Endodermal cell (in vitro differentiated cells): ENCODE measurements at regions not wholly inside any gene's neighbourhood (a gene's known extent, or its start where the extent isn't known, plus 50 kb on each side); places are given as distances from the start of the nearest gene placed in this dataset.

Source experiments
- DNase-seq: peaks from one replicate; pipeline ENCODE4 v3.0.0-alpha.2; 2017
- H3K27ac ChIP-seq: 2 replicates; pipeline ENCODE4 v1.5.1; 2013; ENCODE audit warnings: mild to moderate bottlenecking, low read depth, low read length, moderate library complexity
- H3K27me3 ChIP-seq: 2 replicates; pipeline ENCODE4 v1.6.1; 2013; ENCODE audit warnings: mild to moderate bottlenecking, low read length, moderate library complexity; ENCODE audit not compliant: insufficient read depth, control insufficient read depth, poor library complexity, severe bottlenecking
- H3K36me3 ChIP-seq: 2 replicates; pipeline ENCODE4 v1.7.0; 2013; ENCODE audit warnings: mild to moderate bottlenecking, low read length, moderate library complexity; ENCODE audit not compliant: control insufficient read depth, insufficient read depth
- H3K4me1 ChIP-seq: one replicate; pipeline ENCODE4 v1.7.0; 2013; ENCODE audit warnings: low read length; ENCODE audit not compliant: control insufficient read depth, insufficient read depth
- H3K4me3 ChIP-seq: 2 replicates; pipeline ENCODE4 v1.5.1; 2013; ENCODE audit warnings: mild to moderate bottlenecking, low read length, moderate library complexity
- H3K9ac ChIP-seq: 2 replicates; pipeline ENCODE4 v1.6.1; 2013; ENCODE audit warnings: mild to moderate bottlenecking, low read length, moderate library complexity; ENCODE audit not compliant: poor library complexity, severe bottlenecking; ENCODE audit errors: extremely low read depth
- H3K9me3 ChIP-seq: 2 replicates; pipeline ENCODE4 v1.6.1; 2013; ENCODE audit warnings: mild to moderate bottlenecking, low read length, moderate library complexity; ENCODE audit not compliant: control insufficient read depth
- H3K27ac Mint-ChIP-seq: 2 replicates; pipeline ENCODE4 v1.8.0; 2020; ENCODE audit warnings: mixed read lengths
- H3K27me3 Mint-ChIP-seq: 2 replicates; pipeline ENCODE4 v1.8.0; 2021; ENCODE audit warnings: mild to moderate bottlenecking, mixed read lengths; ENCODE audit not compliant: insufficient read depth
- H3K36me3 Mint-ChIP-seq: 2 replicates; pipeline ENCODE4 v1.8.0; 2020; ENCODE audit warnings: low read depth, mixed read lengths
- H3K4me1 Mint-ChIP-seq: 2 replicates; pipeline ENCODE4 v1.8.0; 2020; ENCODE audit warnings: mixed read lengths
- H3K4me3 Mint-ChIP-seq: 2 replicates; pipeline ENCODE4 v1.8.0; 2020; ENCODE audit warnings: mild to moderate bottlenecking, moderate library complexity, mixed read lengths
- H3K9me3 Mint-ChIP-seq: 2 replicates; pipeline ENCODE4 v1.8.0; 2020; ENCODE audit warnings: mild to moderate bottlenecking, mixed read lengths
- CTCF ChIP-seq: fragments of 200-600 bp; sonication (generic); conservative IDR thresholded peaks from 2 replicates; pipeline ENCODE4 v1.5.0; 2021; ENCODE audit warnings: antibody characterized with exemption, mild to moderate bottlenecking
- WGBS, 2 experiments: methylation state at CpG; one replicate each; pipeline versions ENCODE4 v1.1.5 to v1.1.7; 2013; ENCODE audit warnings: missing lambda C conversion rate in 2 of 2, mixed read lengths in 1 of 2; ENCODE audit not compliant: insufficient coverage in 1 of 2, insufficient read length in 1 of 2; 5-methylcytosine and 5-hydroxymethylcytosine counted together

DNA sequence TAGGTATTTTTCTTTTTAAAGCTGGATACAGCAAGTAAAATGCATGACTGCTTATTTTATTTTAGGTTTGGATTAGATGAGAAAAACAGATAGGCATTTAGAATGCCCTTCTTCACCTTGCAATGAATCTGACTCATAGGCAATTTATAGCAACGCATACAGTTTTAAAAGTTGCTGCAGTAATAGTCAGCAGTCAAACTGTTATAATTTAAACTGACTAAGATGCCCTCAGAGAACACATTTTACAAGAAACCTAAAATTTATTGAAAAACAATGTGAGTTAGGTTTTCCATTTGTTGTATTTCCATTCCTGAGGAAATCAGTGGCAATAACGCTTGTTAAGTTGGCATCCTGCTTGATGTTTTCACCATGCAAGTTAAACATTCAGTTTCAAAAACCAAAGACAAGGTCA lies 1128.2 kb upstream of the PCDH9 start:
- Histone ChIP-seq H3K27ac (no peak overlapping the region), H3K36me3 (no peaks in the 10 kb centered on the region), H3K9ac (no peak overlapping the region), H3K9me3 (no peaks in the 10 kb centered on the region), H3K4me3 (no peak overlapping the region), H3K4me1 (no peaks in the 10 kb centered on the region), H3K27me3 (no peaks in the 10 kb centered on the region)
- no peak for TF ChIP-seq CTCF
- DNase-seq = no peak
- no peaks in the 10 kb centered on the region for H3K36me3 Mint-ChIP-seq
- no peak overlapping the region for H3K27ac Mint-ChIP-seq
- no peaks in the 10 kb centered on the region for H3K27me3 Mint-ChIP-seq
- WGBS, 2 experiments = 83 to 90% methylated on average over 1 to 2 of the region's 2 CpGs
- H3K9me3 Mint-ChIP-seq = no peaks in the 10 kb centered on the region
- peaks cover 8% of the 10 kb centered on the region for H3K4me1 Mint-ChIP-seq
- H3K4me3 Mint-ChIP-seq = no peak overlapping the region

GRCh38 chr13:68350554-68350953 lies 1120.4 kb upstream of the PCDH9 start:
- TF ChIP-seq CTCF = no peak
- no peak overlapping the region for H3K27ac ChIP-seq
- H3K4me3 ChIP-seq = no peak overlapping the region
- no peaks in the 10 kb centered on the region for H3K9me3 ChIP-seq
- Mint-ChIP-seq H3K9me3 (no peaks in the 10 kb centered on the region), H3K36me3 (no peaks in the 10 kb centered on the region), H3K27me3 (no peaks in the 10 kb centered on the region), H3K4me3 (no peak overlapping the region), H3K27ac (no peak overlapping the region), H3K4me1 (no peaks in the 10 kb centered on the region)
- WGBS, 2 experiments = no CpG with 5 or more reads among the region's 2 CpGs
- no peaks in the 10 kb centered on the region for H3K27me3 ChIP-seq
- no peaks in the 10 kb centered on the region for H3K4me1 ChIP-seq
- no peaks in the 10 kb centered on the region for H3K36me3 ChIP-seq
- DNase-seq = no peak
- no peak overlapping the region for H3K9ac ChIP-seq

GRCh38 chr13:68347220-68347619 lies 1117.1 kb upstream of the PCDH9 start:
- Mint-ChIP-seq H3K4me3 (no peak overlapping the region), H3K4me1 (no peaks in the 10 kb centered on the region)
- 83% methylated on average over 2 of the region's 3 CpGs; no CpG with 5 or more reads in 1 of the 2 experiments for WGBS, 2 experiments

More at GRCh38 chr13:68347220-68347619, 1117.1 kb upstream of the PCDH9 start:
- H3K4me1 ChIP-seq = no peaks in the 10 kb centered on the region
- no peak for DNase-seq
- H3K27ac Mint-ChIP-seq = no peak overlapping the region
- peaks cover 17% of the 10 kb centered on the region for H3K9me3 Mint-ChIP-seq
- no peaks in the 10 kb centered on the region for H3K36me3 ChIP-seq
- no peak for TF ChIP-seq CTCF
- peaks cover 5% of the 10 kb centered on the region for H3K36me3 Mint-ChIP-seq
- H3K4me3 ChIP-seq = no peak overlapping the region
- no peak overlapping the region for H3K9ac ChIP-seq
- no peak overlapping the region for H3K27ac ChIP-seq
- H3K9me3 ChIP-seq = peaks cover 6% of the 10 kb centered on the region
- H3K27me3 ChIP-seq = no peaks in the 10 kb centered on the region
- H3K27me3 Mint-ChIP-seq = no peaks in the 10 kb centered on the region
